Esophagus squamous epithelium (tissue), 5 donors: ENCODE measurements at regions not wholly inside any gene's neighbourhood (a gene's known extent, or its start where the extent isn't known, plus 50 kb on each side); places are given as distances from the start of the nearest gene placed in this dataset.

Source experiments
- DNase-seq: peaks from one replicate; lab custom pipeline; 2025; lab: John Stamatoyannopoulos, UW
- H3K27ac ChIP-seq, 4 donors: fragments of 200-600 bp; sonication (generic); one replicate each; pipeline ENCODE4 v1.5.1; 2016 to 2019; ENCODE audit warnings: mild to moderate bottlenecking in 1 of 4
- H3K27me3 ChIP-seq, 4 donors: fragments of 200-600 bp; sonication (generic); 1 replicate in 3 of 4; 2 replicates in 1 of 4; pipeline versions ENCODE4 v1.5.1 to v1.6.0; 2017 to 2021; ENCODE audit warnings: antibody characterized with exemption in 1 of 4
- H3K36me3 ChIP-seq, 3 donors: fragments of 200-600 bp; sonication (generic); one replicate each; pipeline ENCODE4 v1.5.1; 2016 to 2019
- H3K4me1 ChIP-seq, 3 donors: fragments of 200-600 bp; sonication (generic); one replicate each; pipeline ENCODE4 v1.5.1; 2017 to 2019
- H3K4me3 ChIP-seq, 4 donors: fragments of 200-600 bp; sonication (generic); 1 replicate in 3 of 4; 2 replicates in 1 of 4; pipeline ENCODE4 v1.5.1; 2016 to 2019; ENCODE audit warnings: mild to moderate bottlenecking in 2 of 4, moderate library complexity in 1 of 4
- H3K9me3 ChIP-seq, 3 donors: fragments of 200-600 bp; sonication (generic); one replicate each; pipeline ENCODE4 v1.5.1; 2016 to 2019
- CTCF ChIP-seq, 6 experiments: fragments of 450-650 bp in 4 of 6; fragments of 200-600 bp in 2 of 6; sonication (generic) in 2 of 6; IDR thresholded peaks; one replicate each; pipeline ENCODE4 v1.5.1; 2016 to 2019; ENCODE audit warnings: antibody characterized with exemption in 6 of 6, mild to moderate bottlenecking in 4 of 6, moderate library complexity in 4 of 6
- POLR2A ChIP-seq, 4 donors: fragments of 450-650 bp; IDR thresholded peaks; one replicate each; pipeline ENCODE4 v1.6.1; 2017; ENCODE audit warnings: antibody characterized with exemption in 4 of 4, mild to moderate bottlenecking in 4 of 4, moderate library complexity in 3 of 4
- WGBS, 2 donors: methylation state at CpG; one replicate each; pipeline ENCODE4 v1.1.5; 2018; 5-methylcytosine and 5-hydroxymethylcytosine counted together
- intact Hi-C: fragments of 100-400 bp; cut with DNase I; formaldehyde crosslinking; loops from one replicate; pipeline ENCODE4 v1.15.0; 2022
- donor health status: DM: yes; HTN: yes; CAD: no.

GRCh38 chr5:165304193-165304827 is 1798.9 kb downstream of the MAT2B start:
- WGBS, 2 donors = 78 to 81% methylated on average over 6 of the region's 6 CpGs
- H3K27me3 ChIP-seq = no peaks in the 10 kb centered on the region
- no peak overlapping the region for H3K4me3 ChIP-seq
- H3K4me1 ChIP-seq = no peaks in the 10 kb centered on the region
- H3K27ac ChIP-seq = no peak overlapping the region
- no peaks in the 10 kb centered on the region for H3K9me3 ChIP-seq
- no peaks in the 10 kb centered on the region for H3K36me3 ChIP-seq
- TF ChIP-seq CTCF (IDR thresholded peaks at IDR 0.05) (no peak), POLR2A (IDR thresholded peaks at IDR 0.05) (no peak)
- DNase-seq = no peak
- intact Hi-C loops = no loop called here

GRCh38 chr5:165305596-165305995 is 1800.2 kb downstream of the MAT2B start:
- TF ChIP-seq POLR2A (IDR thresholded peaks at IDR 0.05) (no peak), CTCF (IDR thresholded peaks at IDR 0.05) (no peak)
- Histone ChIP-seq H3K4me1 (no peaks in the 10 kb centered on the region), H3K4me3 (no peak overlapping the region), H3K36me3 (no peaks in the 10 kb centered on the region), H3K27me3 (no peaks in the 10 kb centered on the region), H3K9me3 (no peaks in the 10 kb centered on the region), H3K27ac (no peak overlapping the region)
- DNase-seq = no peak
- WGBS, 2 donors = 37 to 56% methylated on average over 6 of the region's 6 CpGs
- intact Hi-C loops = no loop called here

GRCh38 chr5:165309446-165309845 is 1804.0 kb downstream of the MAT2B start:
- WGBS, 2 donors = 43 to 48% methylated on average over 3 of the region's 3 CpGs
- Histone ChIP-seq H3K27ac (no peak overlapping the region), H3K36me3 (no peaks in the 10 kb centered on the region), H3K4me3 (no peak overlapping the region), H3K9me3 (no peaks in the 10 kb centered on the region), H3K27me3 (no peaks in the 10 kb centered on the region), H3K4me1 (no peaks in the 10 kb centered on the region)
- no peak for DNase-seq
- intact Hi-C loops = no loop called here
- TF ChIP-seq CTCF (IDR thresholded peaks at IDR 0.05) = no peak
- TF ChIP-seq POLR2A (IDR thresholded peaks at IDR 0.05) = no peak

GRCh38 chr5:165310031-165310430 is 1804.6 kb downstream of the MAT2B start:
- no peaks in the 10 kb centered on the region for H3K4me1 ChIP-seq
- 65 to 72% methylated on average over 2 of the region's 2 CpGs for WGBS, 2 donors
- no peak overlapping the region for H3K4me3 ChIP-seq
- H3K27me3 ChIP-seq = no peaks in the 10 kb centered on the region
- no peak for TF ChIP-seq POLR2A (IDR thresholded peaks at IDR 0.05)
- TF ChIP-seq CTCF (IDR thresholded peaks at IDR 0.05) = no peak
- no peak overlapping the region for H3K27ac ChIP-seq
- H3K9me3 ChIP-seq = no peaks in the 10 kb centered on the region
- H3K36me3 ChIP-seq = no peaks in the 10 kb centered on the region
- no peak for DNase-seq
- intact Hi-C loops = no loop called here

- H3K36me3 ChIP-seq = no peaks in the 10 kb centered on the region
- H3K4me3 ChIP-seq = no peak overlapping the region
- WGBS, 2 donors = 37% methylated on average over 4 of the region's 4 CpGs
- intact Hi-C loops = no loop called here
- TF ChIP-seq POLR2A (IDR thresholded peaks at IDR 0.05) (no peak), CTCF (IDR thresholded peaks at IDR 0.05) (no peak)
- H3K4me1 ChIP-seq = no peaks in the 10 kb centered on the region
- H3K9me3 ChIP-seq = peaks cover 0 to 6% (median 0%) of the 10 kb centered on the region in 3 donors
- DNase-seq = no peak
- H3K27ac ChIP-seq = no peak overlapping the region
- H3K27me3 ChIP-seq = no peaks in the 10 kb centered on the region
Observed at GRCh38 chr5:165321912-165322311, 1816.5 kb downstream of the MAT2B start.
